Parathyroid adenoma (tissue), 2 donors: ENCODE measurements at regions not wholly inside any gene's neighbourhood (a gene's known extent, or its start where the extent isn't known, plus 50 kb on each side); places are given as distances from the start of the nearest gene placed in this dataset.

ENCODE experiments used
- H2AFZ ChIP-seq: fragments of 300-600 bp; sonication (generic); one replicate; pipeline ENCODE4 v1.7.0; 2017; ENCODE audit warnings: antibody characterized with exemption, mild to moderate bottlenecking
- H3K27ac ChIP-seq: fragments of 300-600 bp; sonication (generic); one replicate; pipeline ENCODE4 v1.7.0; 2017
- H3K27me3 ChIP-seq: fragments of 300-600 bp; sonication (generic); one replicate; pipeline ENCODE4 v1.7.0; 2017; ENCODE audit warnings: low read length; ENCODE audit not compliant: control insufficient read depth, insufficient read depth
- H3K36me3 ChIP-seq: fragments of 300-600 bp; sonication (generic); one replicate; pipeline ENCODE4 v1.7.0; 2017; ENCODE audit warnings: low read length; ENCODE audit not compliant: control insufficient read depth, insufficient read depth
- H3K4me1 ChIP-seq: fragments of 300-600 bp; sonication (generic); one replicate; pipeline ENCODE4 v1.7.0; 2017; ENCODE audit warnings: control low read depth
- H3K4me2 ChIP-seq: fragments of 300-600 bp; sonication (generic); one replicate; pipeline ENCODE4 v1.7.0; 2017; ENCODE audit warnings: low read length
- H3K4me3 ChIP-seq: fragments of 300-600 bp; sonication (generic); one replicate; pipeline ENCODE4 v1.7.0; 2017; ENCODE audit warnings: low read depth, low read length
- H3K79me2 ChIP-seq: fragments of 300-600 bp; sonication (generic); one replicate; pipeline ENCODE4 v1.7.0; 2017; ENCODE audit warnings: control low read depth
- H3K9ac ChIP-seq: fragments of 300-600 bp; sonication (generic); one replicate; pipeline ENCODE4 v1.7.0; 2017; ENCODE audit warnings: mild to moderate bottlenecking
- H3K9me3 ChIP-seq: fragments of 300-600 bp; sonication (generic); one replicate; pipeline ENCODE4 v1.7.0; 2017; ENCODE audit warnings: low read length; ENCODE audit not compliant: control insufficient read depth
- TF ChIP-seq, protein P1 (sequence below): fragments of 300-600 bp; sonication (generic); IDR thresholded peaks from one replicate; pipeline ENCODE4 v1.7.0; 2017; ENCODE audit warnings: antibody characterized with exemption, mild to moderate bottlenecking
- donor health status: primary hyperparathyroidism.

GRCh38 chr2:6083136-6083535, 391.0 kb downstream of the SOX11 start:
- H3K4me3 ChIP-seq, result no peak overlapping the region
- TF ChIP-seq, protein P1, sequence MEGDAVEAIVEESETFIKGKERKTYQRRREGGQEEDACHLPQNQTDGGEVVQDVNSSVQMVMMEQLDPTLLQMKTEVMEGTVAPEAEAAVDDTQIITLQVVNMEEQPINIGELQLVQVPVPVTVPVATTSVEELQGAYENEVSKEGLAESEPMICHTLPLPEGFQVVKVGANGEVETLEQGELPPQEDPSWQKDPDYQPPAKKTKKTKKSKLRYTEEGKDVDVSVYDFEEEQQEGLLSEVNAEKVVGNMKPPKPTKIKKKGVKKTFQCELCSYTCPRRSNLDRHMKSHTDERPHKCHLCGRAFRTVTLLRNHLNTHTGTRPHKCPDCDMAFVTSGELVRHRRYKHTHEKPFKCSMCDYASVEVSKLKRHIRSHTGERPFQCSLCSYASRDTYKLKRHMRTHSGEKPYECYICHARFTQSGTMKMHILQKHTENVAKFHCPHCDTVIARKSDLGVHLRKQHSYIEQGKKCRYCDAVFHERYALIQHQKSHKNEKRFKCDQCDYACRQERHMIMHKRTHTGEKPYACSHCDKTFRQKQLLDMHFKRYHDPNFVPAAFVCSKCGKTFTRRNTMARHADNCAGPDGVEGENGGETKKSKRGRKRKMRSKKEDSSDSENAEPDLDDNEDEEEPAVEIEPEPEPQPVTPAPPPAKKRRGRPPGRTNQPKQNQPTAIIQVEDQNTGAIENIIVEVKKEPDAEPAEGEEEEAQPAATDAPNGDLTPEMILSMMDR, result no peak
- no peaks in the 10 kb centered on the region for H3K36me3 ChIP-seq
- no peak overlapping the region for H3K9ac ChIP-seq
- no peak overlapping the region for H2AFZ ChIP-seq
- H3K4me1 ChIP-seq, result no peaks in the 10 kb centered on the region
- no peaks in the 10 kb centered on the region for H3K79me2 ChIP-seq
- no peak overlapping the region for H3K4me2 ChIP-seq
- H3K27me3 ChIP-seq, result no peaks in the 10 kb centered on the region
- H3K27ac ChIP-seq, result no peak overlapping the region
- H3K9me3 ChIP-seq, result no peaks in the 10 kb centered on the region

DNA sequence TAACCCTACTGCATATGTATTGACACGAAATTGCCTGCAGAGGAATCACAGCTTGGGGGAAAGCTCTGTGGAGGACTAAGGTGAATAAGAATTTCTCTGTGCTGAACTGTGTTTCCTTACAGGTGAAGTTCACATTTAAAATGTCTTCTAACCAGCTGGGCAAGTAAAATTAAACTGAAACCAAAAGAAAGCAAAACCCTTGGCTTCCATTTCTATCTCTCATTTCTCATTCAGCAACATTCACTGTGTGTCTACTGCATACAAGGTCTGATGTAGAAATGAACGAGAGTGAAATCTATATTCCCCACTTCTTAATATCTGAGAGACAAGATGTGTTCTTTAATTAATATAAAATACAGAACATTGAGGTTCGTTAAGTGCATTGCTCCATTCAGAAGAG, 397.3 kb downstream of the SOX11 start:
- no peak overlapping the region for H2AFZ ChIP-seq
- no peak overlapping the region for H3K4me2 ChIP-seq
- H3K36me3 ChIP-seq, result no peaks in the 10 kb centered on the region
- H3K27me3 ChIP-seq, result no peaks in the 10 kb centered on the region
- no peak overlapping the region for H3K9ac ChIP-seq
- H3K4me1 ChIP-seq, result no peaks in the 10 kb centered on the region
- H3K9me3 ChIP-seq, result no peaks in the 10 kb centered on the region
- no peak overlapping the region for H3K27ac ChIP-seq
- TF ChIP-seq, protein P1, result no peak
- H3K4me3 ChIP-seq, result no peak overlapping the region
- no peaks in the 10 kb centered on the region for H3K79me2 ChIP-seq

DNA sequence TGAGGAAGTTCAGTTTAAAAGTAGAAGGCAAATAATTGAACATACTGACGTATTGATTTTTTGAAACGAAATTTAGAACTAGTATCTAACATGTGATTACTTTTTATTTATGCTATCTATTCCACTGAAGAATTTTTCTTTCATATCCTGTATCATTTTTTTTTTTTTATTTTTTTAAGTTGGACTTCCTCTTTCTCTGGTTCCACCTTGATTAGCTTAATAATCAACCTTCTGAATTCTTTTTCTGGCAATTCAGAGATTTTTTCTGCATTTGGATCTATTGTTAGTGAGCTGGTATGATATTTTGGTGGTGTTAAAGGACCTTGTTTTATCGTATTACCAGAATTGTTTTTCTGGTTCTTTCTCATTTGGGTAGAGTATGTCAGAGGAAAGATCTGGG, 411.2 kb downstream of the SOX11 start:
- TF ChIP-seq, protein P1, result no peak
- Histone ChIP-seq H3K36me3 (no peaks in the 10 kb centered on the region), H3K9me3 (no peaks in the 10 kb centered on the region), H3K27ac (no peak overlapping the region), H3K4me2 (no peak overlapping the region), H3K4me3 (no peak overlapping the region), H3K9ac (no peak overlapping the region), H3K27me3 (no peaks in the 10 kb centered on the region), H3K79me2 (no peaks in the 10 kb centered on the region), H2AFZ (no peak overlapping the region), H3K4me1 (no peaks in the 10 kb centered on the region)

GRCh38 chr2:6103949-6104348, 411.8 kb downstream of the SOX11 start:
- TF ChIP-seq, protein P1, result no peak
- Histone ChIP-seq H3K9ac (no peak overlapping the region), H2AFZ (no peak overlapping the region), H3K4me2 (no peak overlapping the region), H3K79me2 (no peaks in the 10 kb centered on the region), H3K27ac (no peak overlapping the region), H3K27me3 (no peaks in the 10 kb centered on the region), H3K4me3 (no peak overlapping the region), H3K4me1 (no peaks in the 10 kb centered on the region), H3K36me3 (no peaks in the 10 kb centered on the region), H3K9me3 (no peaks in the 10 kb centered on the region)

DNA sequence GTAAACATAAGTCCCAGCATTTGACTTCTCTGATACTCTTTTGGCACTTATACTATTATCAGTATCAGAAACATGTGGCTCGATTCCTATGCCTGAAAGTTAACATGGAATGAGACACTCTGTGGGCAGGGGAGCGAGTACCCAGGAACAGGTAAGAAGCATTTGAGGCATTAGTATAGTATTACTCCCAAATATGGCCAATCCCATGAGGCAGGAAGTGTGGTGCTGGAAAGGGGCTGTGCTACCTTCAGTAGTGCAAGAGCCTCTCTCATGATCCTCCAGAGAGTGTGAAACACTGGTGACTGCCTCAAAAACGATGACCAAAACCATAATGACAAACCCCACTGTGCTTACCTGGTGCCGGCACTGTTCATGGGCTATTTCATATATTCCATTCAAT, 415.1 kb downstream of the SOX11 start:
- H3K79me2 ChIP-seq, result no peaks in the 10 kb centered on the region
- H3K4me3 ChIP-seq, result no peak overlapping the region
- H3K9ac ChIP-seq, result no peak overlapping the region
- H3K27ac ChIP-seq, result no peak overlapping the region
- no peak overlapping the region for H3K4me2 ChIP-seq
- no peaks in the 10 kb centered on the region for H3K27me3 ChIP-seq
- TF ChIP-seq, protein P1, result no peak
- H3K9me3 ChIP-seq, result no peaks in the 10 kb centered on the region
- no peak overlapping the region for H2AFZ ChIP-seq
- H3K4me1 ChIP-seq, result no peaks in the 10 kb centered on the region
- H3K36me3 ChIP-seq, result no peaks in the 10 kb centered on the region
